Stomach (tissue), 8 donors: ENCODE measurements at regions not wholly inside any gene's neighbourhood (a gene's known extent, or its start where the extent isn't known, plus 50 kb on each side); places are given as distances from the start of the nearest gene placed in this dataset.

Experiments used
- DNase-seq, 2 donors: peaks; one replicate each; pipeline versions ENCODE4 v3.0.0 to v3.0.0-alpha.2; 2013 to 2019
- H3K27ac ChIP-seq, 5 donors: fragments of 200-600 bp in 4 of 5; sonication (generic) in 4 of 5; one replicate each; pipeline ENCODE4 v1.5.1; 2013 to 2019; ENCODE audit warnings: mild to moderate bottlenecking in 1 of 5, moderate library complexity in 1 of 5
- H3K27me3 ChIP-seq, 3 donors: fragments of 200-600 bp; sonication (generic); one replicate each; pipeline ENCODE4 v1.5.1; 2017 to 2019; ENCODE audit warnings: mixed run types in 1 of 3
- H3K36me3 ChIP-seq, 4 donors: fragments of 200-600 bp; sonication (generic); 1 replicate in 3 of 4; 2 replicates in 1 of 4; pipeline ENCODE4 v1.5.1; 2016 to 2019
- H3K4me1 ChIP-seq, 4 donors: fragments of 200-600 bp; sonication (generic); one replicate each; pipeline ENCODE4 v1.5.1; 2016 to 2019
- H3K4me3 ChIP-seq, 4 donors: fragments of 200-600 bp; sonication (generic) in 3 of 4; one replicate each; pipeline ENCODE4 v1.5.1; 2016 to 2019; ENCODE audit warnings: mild to moderate bottlenecking in 1 of 4
- H3K9me3 ChIP-seq, 4 donors: fragments of 200-600 bp; sonication (generic); one replicate each; pipeline ENCODE4 v1.5.1; 2016 to 2019
- EP300 ChIP-seq: sonication (generic); formaldehyde crosslinking; IDR thresholded peaks from one replicate; pipeline ENCODE4 v1.6.1; 2017; ENCODE audit warnings: antibody characterized with exemption
- POLR2A ChIP-seq, 4 donors: fragments of 450-650 bp; IDR thresholded peaks; one replicate each; pipeline ENCODE4 v1.6.1; 2016; ENCODE audit warnings: antibody characterized with exemption in 4 of 4, control low read depth in 2 of 4, mild to moderate bottlenecking in 1 of 4, moderate library complexity in 1 of 4
- POLR2AphosphoS5 ChIP-seq, 3 donors: sonication (generic); formaldehyde crosslinking; IDR thresholded peaks; one replicate each; pipeline ENCODE4 v1.6.1; 2016; ENCODE audit warnings: antibody characterized with exemption in 3 of 3
- WGBS, 5 donors: extraction: QIAGEN DNeasy Blood & Tissue Kit in 3 of 5; methylation state at CpG; one replicate each; pipeline versions ENCODE4 v1.1.5 to v1.1.7; 2013 to 2018; 5-methylcytosine and 5-hydroxymethylcytosine counted together
- intact Hi-C: fragments of 100-400 bp; cut with DNase I; formaldehyde crosslinking; loops from one replicate; pipeline ENCODE4 v1.15.1; 2023; ENCODE audit warnings: low total_unique reads
- TF ChIP-seq, protein P1 (sequence below), 7 experiments: fragments of 450-650 bp in 4 of 7; fragments of 200-600 bp in 3 of 7; sonication (generic) in 3 of 7; IDR thresholded peaks; one replicate each; pipeline ENCODE4 v1.5.1; 2016 to 2019; ENCODE audit warnings: antibody characterized with exemption in 7 of 7, control low read depth in 2 of 7, mild to moderate bottlenecking in 1 of 7
- donor health status: healthy with polysubstance abuse.
- donor health status: Bipolar disorder and iron deficiency.
- donor health status: healthy.

DNA sequence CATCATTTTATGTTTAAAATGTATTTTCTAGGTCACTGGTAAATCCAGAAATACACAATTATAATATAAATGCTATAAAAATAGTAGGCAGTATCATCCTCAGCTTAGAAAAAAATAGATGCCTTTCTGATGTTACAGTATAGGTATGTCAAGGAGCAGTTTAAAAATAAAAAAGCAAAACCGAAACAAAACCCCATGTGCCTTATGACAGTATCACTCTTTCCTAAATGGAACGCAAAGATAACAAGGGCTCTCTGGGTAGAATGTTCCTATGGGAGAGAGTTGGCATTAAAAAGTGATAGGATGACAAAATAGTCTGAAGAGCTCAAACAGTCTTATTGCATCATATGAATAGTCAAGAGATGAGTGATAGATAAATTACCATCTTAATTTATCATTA, 172.1 kb downstream of the DSC3 start:
- Histone ChIP-seq H3K36me3 (no peaks in the 10 kb centered on the region), H3K4me3 (no peak overlapping the region), H3K27ac (no peak overlapping the region), H3K9me3 (no peaks in the 10 kb centered on the region), H3K4me1 (no peaks in the 10 kb centered on the region), H3K27me3 (no peaks in the 10 kb centered on the region)
- intact Hi-C loops = no loop called here
- TF ChIP-seq, protein P1, sequence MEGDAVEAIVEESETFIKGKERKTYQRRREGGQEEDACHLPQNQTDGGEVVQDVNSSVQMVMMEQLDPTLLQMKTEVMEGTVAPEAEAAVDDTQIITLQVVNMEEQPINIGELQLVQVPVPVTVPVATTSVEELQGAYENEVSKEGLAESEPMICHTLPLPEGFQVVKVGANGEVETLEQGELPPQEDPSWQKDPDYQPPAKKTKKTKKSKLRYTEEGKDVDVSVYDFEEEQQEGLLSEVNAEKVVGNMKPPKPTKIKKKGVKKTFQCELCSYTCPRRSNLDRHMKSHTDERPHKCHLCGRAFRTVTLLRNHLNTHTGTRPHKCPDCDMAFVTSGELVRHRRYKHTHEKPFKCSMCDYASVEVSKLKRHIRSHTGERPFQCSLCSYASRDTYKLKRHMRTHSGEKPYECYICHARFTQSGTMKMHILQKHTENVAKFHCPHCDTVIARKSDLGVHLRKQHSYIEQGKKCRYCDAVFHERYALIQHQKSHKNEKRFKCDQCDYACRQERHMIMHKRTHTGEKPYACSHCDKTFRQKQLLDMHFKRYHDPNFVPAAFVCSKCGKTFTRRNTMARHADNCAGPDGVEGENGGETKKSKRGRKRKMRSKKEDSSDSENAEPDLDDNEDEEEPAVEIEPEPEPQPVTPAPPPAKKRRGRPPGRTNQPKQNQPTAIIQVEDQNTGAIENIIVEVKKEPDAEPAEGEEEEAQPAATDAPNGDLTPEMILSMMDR (IDR thresholded peaks at IDR 0.05) = no peak
- TF ChIP-seq POLR2AphosphoS5 (IDR thresholded peaks at IDR 0.05) = no peak
- no peak for TF ChIP-seq EP300
- TF ChIP-seq POLR2A (IDR thresholded peaks at IDR 0.05) = no peak
- DNase-seq = no peak
- 86 to 93% (median 89%) methylated on average over 2 of the region's 2 CpGs for WGBS, 5 donors

DNA sequence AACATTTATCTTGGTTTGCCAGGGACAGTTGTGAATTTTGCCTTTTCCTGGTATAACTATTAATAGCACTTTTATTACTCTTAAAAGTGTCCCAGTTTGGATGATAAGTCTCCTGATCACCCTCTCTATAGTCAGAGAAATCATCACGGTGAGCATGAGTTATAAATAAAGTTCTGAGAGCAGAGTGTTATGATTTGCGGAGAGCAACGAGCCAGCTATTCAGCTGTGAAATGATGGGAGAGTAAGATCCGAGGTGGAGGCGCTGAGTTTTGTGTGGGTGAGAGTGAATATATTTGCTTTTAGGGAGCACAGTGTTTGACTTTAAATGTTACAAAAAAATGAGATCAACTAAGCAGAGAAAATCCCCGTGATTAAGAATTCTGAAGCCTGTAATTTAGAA, 179.6 kb downstream of the DSC3 start:
- intact Hi-C loops = no loop called here
- TF ChIP-seq, protein P1 (IDR thresholded peaks at IDR 0.05) = no peak
- Histone ChIP-seq H3K36me3 (no peaks in the 10 kb centered on the region), H3K4me1 (no peaks in the 10 kb centered on the region), H3K27ac (no peak overlapping the region), H3K27me3 (no peaks in the 10 kb centered on the region), H3K4me3 (no peak overlapping the region), H3K9me3 (no peaks in the 10 kb centered on the region)
- DNase-seq = no peak
- WGBS, 5 donors = 44 to 66% (median 57%) methylated on average over 6 of the region's 6 CpGs

GRCh38 chr18:30860741-30861140, 181.8 kb downstream of the DSC3 start:
- Histone ChIP-seq H3K27ac (no peak overlapping the region), H3K36me3 (no peaks in the 10 kb centered on the region), H3K4me3 (no peak overlapping the region), H3K27me3 (no peaks in the 10 kb centered on the region), H3K9me3 (no peaks in the 10 kb centered on the region), H3K4me1 (no peaks in the 10 kb centered on the region)
- intact Hi-C loops = no loop called here
- DNase-seq = no peak
- WGBS, 5 donors = 64 to 71% (median 68%) methylated on average over 3 of the region's 3 CpGs
- TF ChIP-seq POLR2AphosphoS5 (IDR thresholded peaks at IDR 0.05) (no peak), EP300 (no peak), POLR2A (IDR thresholded peaks at IDR 0.05) (no peak)
- TF ChIP-seq, protein P1 (IDR thresholded peaks at IDR 0.05) = no peak

DNA sequence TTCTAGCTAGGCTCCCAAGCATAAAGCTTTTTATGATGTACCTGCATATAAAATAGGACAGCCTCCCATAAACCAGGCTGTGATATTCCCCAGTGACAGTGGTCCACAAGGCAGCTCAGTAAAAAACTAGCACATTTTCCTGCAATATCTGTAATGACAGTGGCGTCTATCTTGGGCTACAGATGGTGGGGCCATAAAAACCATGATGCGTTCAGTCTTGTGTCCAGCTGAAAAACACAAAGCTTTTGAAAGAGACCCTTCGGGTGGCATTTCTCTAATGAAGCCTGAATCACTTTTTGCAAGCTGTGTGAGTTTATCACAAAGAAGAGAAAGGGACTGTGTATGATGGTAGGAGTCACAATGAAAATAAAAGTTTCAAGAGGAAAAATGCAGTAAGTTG, 183.5 kb downstream of the DSC3 start:
- H3K4me3 ChIP-seq = no peak overlapping the region
- no peaks in the 10 kb centered on the region for H3K4me1 ChIP-seq
- no peaks in the 10 kb centered on the region for H3K9me3 ChIP-seq
- H3K36me3 ChIP-seq = no peaks in the 10 kb centered on the region
- WGBS, 5 donors = 73 to 90% (median 84%) methylated on average over 3 of the region's 3 CpGs
- no peak overlapping the region for H3K27ac ChIP-seq
- TF ChIP-seq EP300 (no peak), POLR2A (IDR thresholded peaks at IDR 0.05) (no peak), POLR2AphosphoS5 (IDR thresholded peaks at IDR 0.05) (no peak)
- TF ChIP-seq, protein P1 (IDR thresholded peaks at IDR 0.05) = no peak
- H3K27me3 ChIP-seq = no peaks in the 10 kb centered on the region
- intact Hi-C loops = no loop called here
- no peak for DNase-seq

DNA sequence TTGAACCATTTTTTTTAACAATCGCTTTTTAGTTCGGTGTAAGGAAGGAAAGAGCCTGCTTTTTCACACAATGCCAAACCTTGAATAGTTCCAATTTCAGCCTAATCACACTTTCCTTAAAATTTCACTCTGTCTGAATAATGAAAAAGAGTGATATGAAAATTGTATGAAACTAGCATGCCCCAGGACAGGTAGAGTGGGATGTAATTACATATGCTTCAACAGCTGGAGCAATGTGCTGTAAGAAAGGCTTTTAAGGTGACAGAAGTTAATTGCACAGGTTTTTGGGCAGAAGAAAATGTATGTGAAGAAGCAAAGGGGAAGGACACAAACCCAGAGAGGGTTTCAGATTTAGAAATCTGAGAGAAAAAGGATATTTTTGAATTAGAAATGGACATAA, 184.0 kb downstream of the DSC3 start:
- H3K4me1 ChIP-seq = no peaks in the 10 kb centered on the region
- no peak overlapping the region for H3K4me3 ChIP-seq
- intact Hi-C loops = no loop called here
- H3K36me3 ChIP-seq = no peaks in the 10 kb centered on the region
- H3K27me3 ChIP-seq = no peaks in the 10 kb centered on the region
- no peak overlapping the region for H3K27ac ChIP-seq
- TF ChIP-seq, protein P1 (IDR thresholded peaks at IDR 0.05) = no peak
- TF ChIP-seq POLR2AphosphoS5 (IDR thresholded peaks at IDR 0.05) = no peak
- no peak for TF ChIP-seq POLR2A (IDR thresholded peaks at IDR 0.05)
- TF ChIP-seq EP300 = no peak
- 92 to 99% (median 94%) methylated on average over 2 of the region's 2 CpGs for WGBS, 5 donors
- no peaks in the 10 kb centered on the region for H3K9me3 ChIP-seq
- no peak for DNase-seq
